D341Med (cell line): ENCODE measurements at regions not wholly inside any gene's neighbourhood (a gene's known extent, or its start where the extent isn't known, plus 50 kb on each side); places are given as distances from the start of the nearest gene placed in this dataset.
"Not testable (repeated sequence)": the region's sequence is repeated elsewhere in the genome, so short reads cannot be mapped to it uniquely, and the experiment has no call there.

Experiments
- DNase-seq: peaks from one replicate; pipeline ENCODE4 v3.0.0; 2012; ENCODE audit warnings: low spot score

GRCh38 chr9:111276431-111277128 is 53.4 kb downstream of the OR2K2 start:
- DNase-seq: no peak

- DNase-seq: no peak
Measured at GRCh38 chr9:111274737-111275136, 55.3 kb downstream of the OR2K2 start.

GRCh38 chr9:111272581-111272980 is 57.4 kb downstream of the OR2K2 start:
- no peak for DNase-seq

GRCh38 chr9:111271481-111272080 is 58.4 kb downstream of the OR2K2 start:
- DNase-seq: no peak

GRCh38 chr9:111271047-111271446 is 59.0 kb downstream of the OR2K2 start:
- no peak for DNase-seq

GRCh38 chr9:111266024-111266423 is 64.0 kb downstream of the OR2K2 start:
- not testable (repeated sequence) for DNase-seq

GRCh38 chr9:111263116-111263515 is 66.9 kb downstream of the OR2K2 start:
- DNase-seq: no peak

- DNase-seq: no peak
Measured at GRCh38 chr9:111258875-111259271, 71.2 kb downstream of the OR2K2 start.

- DNase-seq: no peak
Measured at GRCh38 chr9:111258209-111258874, 71.7 kb downstream of the OR2K2 start.

GRCh38 chr9:111253742-111254437 is 76.1 kb downstream of the OR2K2 start:
- DNase-seq: no peak

- no peak for DNase-seq
Measured at GRCh38 chr9:111250875-111251842, 78.9 kb downstream of the OR2K2 start.

GRCh38 chr9:111237447-111237846 is 92.6 kb downstream of the OR2K2 start:
- DNase-seq: no peak

- no peak for DNase-seq
Measured at GRCh38 chr9:111236332-111236731, 93.7 kb downstream of the OR2K2 start.

- DNase-seq: no peak
Measured at GRCh38 chr9:111233963-111234362, 96.1 kb downstream of the OR2K2 start.

GRCh38 chr9:111232997-111233790 is 96.8 kb downstream of the OR2K2 start:
- DNase-seq: no peak

- DNase-seq: no peak
Measured at GRCh38 chr9:111231801-111232580, 98.0 kb downstream of the OR2K2 start.

GRCh38 chr9:111222757-111223156 is 107.3 kb downstream of the OR2K2 start:
- no peak for DNase-seq

GRCh38 chr9:111212874-111213273 is 117.2 kb downstream of the OR2K2 start:
- no peak for DNase-seq

- no peak for DNase-seq
Measured at GRCh38 chr9:111198936-111199335, 131.1 kb downstream of the OR2K2 start.

GRCh38 chr9:111197256-111197655 is 132.8 kb downstream of the OR2K2 start:
- DNase-seq: no peak
